Activated CD8-positive, alpha-beta memory T cell treated with anti-CD3 and anti-CD28 coated beads, Interleukin-2, amount 50 U/mL, for 48 hours (primary cell): ENCODE measurements at regions not wholly inside any gene's neighbourhood (a gene's known extent, or its start where the extent isn't known, plus 50 kb on each side); places are given as distances from the start of the nearest gene placed in this dataset.

Source experiments
- DNase-seq: peaks from one replicate; pipeline ENCODE4 v3.0.0-alpha.2; 2020

- no peak for DNase-seq
These were observed 53.5 kb upstream of the FAM9B start for GRCh38 chrX:9087271-9088040.

GRCh38 chrX:9088896-9089295 lies 55.0 kb upstream of the FAM9B start:
- DNase-seq = no peak

GRCh38 chrX:9090766-9091165 lies 56.8 kb upstream of the FAM9B start:
- no peak for DNase-seq

GRCh38 chrX:9091258-9091657 lies 57.3 kb upstream of the FAM9B start:
- DNase-seq = no peak

- no peak for DNase-seq
These were observed 69.0 kb upstream of the FAM9B start for GRCh38 chrX:9102956-9103355.

- no peak for DNase-seq
These were observed 74.1 kb upstream of the FAM9B start for GRCh38 chrX:9108054-9108453.

GRCh38 chrX:9110808-9111207 lies 76.9 kb upstream of the FAM9B start:
- DNase-seq = no peak

GRCh38 chrX:9114245-9114644 lies 80.3 kb upstream of the FAM9B start:
- no peak for DNase-seq

GRCh38 chrX:9117851-9118250 lies 83.9 kb upstream of the FAM9B start:
- DNase-seq = no peak

GRCh38 chrX:9122519-9123245 lies 88.8 kb upstream of the FAM9B start:
- no peak for DNase-seq

- DNase-seq = no peak
These were observed 94.1 kb upstream of the FAM9B start for GRCh38 chrX:9127986-9128385.

GRCh38 chrX:9130031-9130430 lies 96.1 kb upstream of the FAM9B start:
- DNase-seq = no peak

GRCh38 chrX:9131066-9131465 lies 97.1 kb upstream of the FAM9B start:
- DNase-seq = no peak

GRCh38 chrX:9132036-9132638 lies 98.2 kb upstream of the FAM9B start:
- DNase-seq = no peak

GRCh38 chrX:9133426-9133825 lies 99.5 kb upstream of the FAM9B start:
- DNase-seq = no peak

- no peak for DNase-seq
These were observed 100.4 kb upstream of the FAM9B start for GRCh38 chrX:9134366-9134765.

GRCh38 chrX:9135901-9136510 lies 102.1 kb upstream of the FAM9B start:
- no peak for DNase-seq

GRCh38 chrX:9137152-9137551 lies 103.2 kb upstream of the FAM9B start:
- no peak for DNase-seq

- no peak for DNase-seq
These were observed 107.6 kb upstream of the FAM9B start for GRCh38 chrX:9141496-9141895.

GRCh38 chrX:9144701-9145241 lies 110.8 kb upstream of the FAM9B start:
- DNase-seq = no peak

- no peak for DNase-seq
These were observed 112.7 kb upstream of the FAM9B start for GRCh38 chrX:9146657-9147056.

- no peak for DNase-seq
These were observed 113.2 kb upstream of the FAM9B start for GRCh38 chrX:9147086-9147485.

GRCh38 chrX:9147726-9148125 lies 113.8 kb upstream of the FAM9B start:
- DNase-seq = no peak
